ENCODE measurements at regions not wholly inside any gene's neighbourhood (a gene's known extent, or its start where the extent isn't known, plus 50 kb on each side); places are given as distances from the start of the nearest gene placed in this dataset.

- TF ChIP-seq CTCF (conservative IDR thresholded peaks at IDR 0.05), result no peak
- no peak overlapping the region for H3K27ac ChIP-seq
Measured at GRCh38 chr17:72308744-72309385, 188.0 kb downstream of the SOX9 start.

DNA sequence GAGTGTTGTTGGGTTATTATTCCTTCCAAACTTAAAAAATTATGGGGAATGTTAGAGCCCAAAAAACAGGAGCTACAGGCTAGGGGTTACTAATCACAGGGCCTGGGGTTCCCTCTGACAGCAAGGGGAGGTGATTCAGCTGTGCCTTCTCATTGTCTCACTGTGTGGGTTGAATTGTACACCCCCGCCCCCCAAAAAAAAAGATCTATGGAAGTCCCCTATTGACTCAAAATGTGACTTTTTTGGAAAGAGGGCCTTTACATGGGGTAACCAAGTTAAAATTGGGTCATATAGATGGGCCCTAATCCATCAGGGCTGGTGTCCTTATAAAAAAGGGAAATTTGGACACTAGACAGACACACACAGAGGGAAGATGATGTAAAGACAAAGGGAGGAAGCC, 190.2 kb downstream of the SOX9 start:
- no peak overlapping the region for H3K27ac ChIP-seq
- no peak for TF ChIP-seq CTCF (conservative IDR thresholded peaks at IDR 0.05)

DNA sequence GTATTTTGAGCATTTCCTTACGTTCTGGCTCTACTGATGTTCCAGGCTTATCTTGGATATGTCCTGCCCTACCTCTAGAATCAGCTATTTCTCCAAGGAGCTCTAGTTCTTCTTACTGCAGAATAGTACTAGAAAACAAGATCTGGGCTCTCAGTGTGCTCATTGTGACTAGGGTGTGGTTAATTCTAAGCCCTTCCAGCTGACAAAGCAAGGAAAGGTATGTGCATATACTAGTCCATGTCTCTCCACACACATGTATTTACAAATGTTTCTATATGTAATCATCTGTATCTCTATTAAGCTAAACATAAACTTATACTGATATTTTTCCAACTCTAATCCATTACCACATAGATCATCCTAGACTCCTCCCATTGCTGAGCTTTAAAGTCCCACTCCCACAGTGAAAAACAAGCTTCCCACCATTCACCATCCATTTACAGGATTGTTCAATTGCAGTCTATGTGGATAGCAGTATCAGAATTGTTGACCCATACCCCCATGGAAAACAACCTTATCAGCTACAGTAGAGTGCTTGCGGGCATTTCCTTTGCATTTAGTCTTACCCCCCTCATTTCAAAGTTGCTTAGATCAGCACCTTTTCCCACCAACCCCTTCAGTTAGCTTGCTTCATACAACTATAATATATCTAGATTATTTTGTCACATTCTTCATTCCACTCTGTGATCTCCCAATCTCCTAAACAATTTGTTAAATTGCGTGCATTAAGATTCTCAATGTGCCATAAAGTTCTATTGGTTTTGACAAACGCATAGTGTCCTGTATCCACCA, 194.5 kb downstream of the SOX9 start:
- no peak overlapping the region for H3K27ac ChIP-seq
- TF ChIP-seq CTCF (conservative IDR thresholded peaks at IDR 0.05), result no peak

DNA sequence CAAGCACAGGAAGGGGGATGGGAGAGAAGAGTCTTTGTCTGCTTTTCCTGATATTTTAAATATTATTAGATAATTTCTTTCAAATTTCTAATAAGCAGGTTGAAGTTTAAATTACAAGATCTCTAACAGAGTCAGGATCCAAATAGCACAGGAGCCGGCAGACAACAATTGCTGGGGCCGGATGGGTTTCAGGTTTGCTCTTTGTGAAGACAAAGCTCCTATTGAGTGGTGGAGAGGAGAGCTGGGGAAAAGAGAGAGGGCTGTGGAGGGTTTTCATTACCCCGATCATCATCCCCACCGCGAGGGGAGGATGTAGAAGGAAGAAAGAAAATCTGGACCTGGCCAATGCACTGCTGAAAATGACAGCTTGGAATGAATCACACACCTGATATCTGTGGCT, 197.3 kb downstream of the SOX9 start:
- no peak overlapping the region for H3K27ac ChIP-seq
- TF ChIP-seq CTCF (conservative IDR thresholded peaks at IDR 0.05), result no peak

GRCh38 chr17:72321896-72322295, 201.1 kb downstream of the SOX9 start:
- H3K27ac ChIP-seq, result no peak overlapping the region
- TF ChIP-seq CTCF (conservative IDR thresholded peaks at IDR 0.05), result no peak

DNA sequence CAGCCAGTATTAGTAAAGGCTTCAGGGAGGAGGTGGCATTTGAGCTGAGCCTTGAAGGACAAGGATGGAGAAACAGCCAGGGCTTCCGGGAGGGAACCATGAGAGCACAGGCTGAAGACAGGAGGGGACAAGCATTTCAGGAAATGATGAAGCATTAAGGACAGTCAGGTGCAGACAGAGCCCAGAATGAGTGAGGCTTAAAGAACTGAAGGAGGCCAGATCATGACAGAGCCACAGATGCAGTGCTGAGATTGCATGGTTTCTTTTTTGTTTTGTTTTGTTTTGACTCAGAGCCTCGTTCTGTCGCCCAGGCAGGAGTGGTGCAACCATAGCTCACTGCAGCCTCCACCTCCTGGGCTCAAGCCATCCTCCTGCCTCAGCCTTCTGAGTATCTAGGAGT, 211.5 kb downstream of the SOX9 start:
- no peak for TF ChIP-seq CTCF (conservative IDR thresholded peaks at IDR 0.05)
- no peak overlapping the region for H3K27ac ChIP-seq

- TF ChIP-seq CTCF (conservative IDR thresholded peaks at IDR 0.05), result no peak
Measured at GRCh38 chr17:72333570-72333969, 212.8 kb downstream of the SOX9 start.

More at GRCh38 chr17:72333570-72333969, 212.8 kb downstream of the SOX9 start:
- no peak overlapping the region for H3K27ac ChIP-seq
